ENCODE measurements at regions not wholly inside any gene's neighbourhood (a gene's known extent, or its start where the extent isn't known, plus 50 kb on each side); places are given as distances from the start of the nearest gene placed in this dataset.

GRCh38 chr10:111821871-111822270 is 361.7 kb downstream of the GPAM start:
- TF ChIP-seq POLR2AphosphoS5 (IDR thresholded peaks at IDR 0.05; ENCODE audit: borderline replicate concordance, low read depth, low read length) = no peak
- no peak for TF ChIP-seq EZH2 (IDR thresholded peaks at IDR 0.05)
- TF ChIP-seq FOXP2 (optimal IDR thresholded peaks at IDR 0.05; ENCODE audit: control extremely low read depth, extremely low read length, insufficient read depth) = no peak
